Hepatocyte (in vitro differentiated cells): ENCODE measurements at regions not wholly inside any gene's neighbourhood (a gene's known extent, or its start where the extent isn't known, plus 50 kb on each side); places are given as distances from the start of the nearest gene placed in this dataset.

Experiments used
- CTCF ChIP-seq: fragments of 200-600 bp; sonication (generic); IDR thresholded peaks from 2 replicates; pipeline ENCODE4 v1.5.1; 2016; ENCODE audit warnings: antibody characterized with exemption, mild to moderate bottlenecking; ENCODE audit not compliant: poor library complexity
- EZH2 ChIP-seq: fragments of 200-600 bp; sonication (generic); IDR thresholded peaks from 2 replicates; pipeline ENCODE4 v1.6.1; 2016; ENCODE audit warnings: antibody characterized with exemption, mild to moderate bottlenecking, borderline replicate concordance

GRCh38 chr22:49322861-49323622 lies 504.6 kb downstream of the BRD1 start:
- TF ChIP-seq CTCF (no peak), EZH2 (no peak)
